Spleen (tissue), 7 donors: ENCODE measurements at regions not wholly inside any gene's neighbourhood (a gene's known extent, or its start where the extent isn't known, plus 50 kb on each side); places are given as distances from the start of the nearest gene placed in this dataset.

ENCODE experiments used
- POLR2A ChIP-seq, 3 donors: fragments of 450-650 bp; IDR thresholded peaks; one replicate each; pipeline ENCODE4 v1.5.1; 2017; ENCODE audit warnings: antibody characterized with exemption in 3 of 3, mild to moderate bottlenecking in 1 of 3
- POLR2AphosphoS5 ChIP-seq, 3 donors: sonication (generic); formaldehyde crosslinking; IDR thresholded peaks; one replicate each; pipeline ENCODE4 v1.5.1; 2017; ENCODE audit warnings: antibody characterized with exemption in 3 of 3
- TF ChIP-seq, protein P1 (sequence below), 11 experiments: fragments of 200-600 bp in 7 of 11; fragments of 450-650 bp in 4 of 11; sonication (generic) in 4 of 11; IDR thresholded peaks in 8 of 11; conservative IDR thresholded peaks in 3 of 11; 1 replicate in 7 of 11; 2 replicates in 4 of 11; pipeline versions ENCODE4 v1.4.0 to v1.8.0; 2016 to 2021; ENCODE audit warnings: antibody characterized with exemption in 11 of 11, inconsistent platforms in 4 of 11, mild to moderate bottlenecking in 1 of 11
- donor health status: DM: no; HTN: no; CAD: no; lungs with moderate emphysema.
- donor health status: DM: no; HTN: no; CAD: no.
- donor health status: DM: no; HTN: no; CAD: no.

DNA sequence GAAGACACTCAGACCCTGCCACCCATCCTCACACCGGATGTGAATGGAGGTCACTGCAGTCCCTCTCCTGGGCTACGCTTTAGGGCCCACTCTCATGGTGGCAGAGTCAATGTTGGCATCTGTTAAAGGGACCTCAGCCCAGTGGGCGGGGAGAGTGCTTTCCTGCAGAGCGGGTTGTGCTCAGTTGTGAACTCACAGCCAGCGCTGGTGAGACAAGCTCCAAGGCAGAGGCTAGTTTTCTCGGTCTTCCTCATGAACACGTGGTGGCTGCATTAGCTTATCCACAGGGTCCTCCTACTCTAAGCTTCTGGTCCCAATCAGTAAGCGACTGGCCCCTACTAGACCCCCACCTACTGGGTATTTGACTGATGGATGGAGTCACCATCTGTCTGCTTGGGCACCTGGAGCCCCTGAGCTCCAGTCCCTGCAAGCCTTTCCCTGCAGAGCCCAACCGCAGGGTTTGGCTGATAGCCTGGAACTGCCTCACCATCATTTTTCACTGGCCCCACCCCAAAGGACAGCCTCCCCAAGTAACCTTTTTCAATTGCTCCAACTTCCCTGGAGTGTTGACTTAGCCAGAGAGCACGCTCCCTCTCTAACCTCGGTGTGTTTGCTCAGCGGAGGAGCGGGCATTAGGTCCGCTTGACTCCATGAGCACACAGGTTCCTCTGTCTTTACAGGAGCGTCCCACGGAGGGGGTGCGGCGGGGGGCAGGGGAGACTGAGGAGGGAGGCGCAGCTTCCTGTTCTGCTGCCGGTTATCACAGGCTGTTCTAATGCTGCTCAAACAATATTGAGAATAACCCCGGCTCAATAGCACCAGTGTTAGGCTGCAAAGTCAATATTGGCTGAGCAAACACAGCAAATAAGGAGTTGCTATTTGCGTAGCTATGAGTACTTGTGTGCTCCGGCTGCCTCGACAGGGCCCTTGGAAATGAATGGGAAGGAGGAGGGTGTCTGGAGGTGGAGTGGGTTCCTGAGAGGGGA, 141.7 kb downstream of the RPLP1 start:
- TF ChIP-seq, protein P1, sequence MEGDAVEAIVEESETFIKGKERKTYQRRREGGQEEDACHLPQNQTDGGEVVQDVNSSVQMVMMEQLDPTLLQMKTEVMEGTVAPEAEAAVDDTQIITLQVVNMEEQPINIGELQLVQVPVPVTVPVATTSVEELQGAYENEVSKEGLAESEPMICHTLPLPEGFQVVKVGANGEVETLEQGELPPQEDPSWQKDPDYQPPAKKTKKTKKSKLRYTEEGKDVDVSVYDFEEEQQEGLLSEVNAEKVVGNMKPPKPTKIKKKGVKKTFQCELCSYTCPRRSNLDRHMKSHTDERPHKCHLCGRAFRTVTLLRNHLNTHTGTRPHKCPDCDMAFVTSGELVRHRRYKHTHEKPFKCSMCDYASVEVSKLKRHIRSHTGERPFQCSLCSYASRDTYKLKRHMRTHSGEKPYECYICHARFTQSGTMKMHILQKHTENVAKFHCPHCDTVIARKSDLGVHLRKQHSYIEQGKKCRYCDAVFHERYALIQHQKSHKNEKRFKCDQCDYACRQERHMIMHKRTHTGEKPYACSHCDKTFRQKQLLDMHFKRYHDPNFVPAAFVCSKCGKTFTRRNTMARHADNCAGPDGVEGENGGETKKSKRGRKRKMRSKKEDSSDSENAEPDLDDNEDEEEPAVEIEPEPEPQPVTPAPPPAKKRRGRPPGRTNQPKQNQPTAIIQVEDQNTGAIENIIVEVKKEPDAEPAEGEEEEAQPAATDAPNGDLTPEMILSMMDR (IDR thresholded peaks at IDR 0.05 in 8 of 11, conservative IDR thresholded peaks at IDR 0.05 in 3 of 11), result no peak
- TF ChIP-seq POLR2AphosphoS5 (IDR thresholded peaks at IDR 0.05) (peak in 1 of 3 donors; percentile 44), POLR2A (IDR thresholded peaks at IDR 0.05) (no peak)
